DOHH2 (cell line): ENCODE measurements at regions not wholly inside any gene's neighbourhood (a gene's known extent, or its start where the extent isn't known, plus 50 kb on each side); places are given as distances from the start of the nearest gene placed in this dataset.

Experiments used
- CTCF ChIP-seq: fragments of 200-600 bp; sonication (generic); IDR thresholded peaks from one replicate; pipeline ENCODE4 v1.5.1; 2014; ENCODE audit warnings: antibody characterized with exemption, mild to moderate bottlenecking, low read depth, low read length; ENCODE audit not compliant: poor library complexity, severe bottlenecking
- EZH2phosphoT487 ChIP-seq: fragments of 200-600 bp; sonication (generic); IDR thresholded peaks from 2 replicates; pipeline ENCODE4 v1.6.1; 2017; ENCODE audit warnings: borderline replicate concordance, mild to moderate bottlenecking, antibody characterized with exemption, low read length, moderate library complexity, mixed read lengths

DNA sequence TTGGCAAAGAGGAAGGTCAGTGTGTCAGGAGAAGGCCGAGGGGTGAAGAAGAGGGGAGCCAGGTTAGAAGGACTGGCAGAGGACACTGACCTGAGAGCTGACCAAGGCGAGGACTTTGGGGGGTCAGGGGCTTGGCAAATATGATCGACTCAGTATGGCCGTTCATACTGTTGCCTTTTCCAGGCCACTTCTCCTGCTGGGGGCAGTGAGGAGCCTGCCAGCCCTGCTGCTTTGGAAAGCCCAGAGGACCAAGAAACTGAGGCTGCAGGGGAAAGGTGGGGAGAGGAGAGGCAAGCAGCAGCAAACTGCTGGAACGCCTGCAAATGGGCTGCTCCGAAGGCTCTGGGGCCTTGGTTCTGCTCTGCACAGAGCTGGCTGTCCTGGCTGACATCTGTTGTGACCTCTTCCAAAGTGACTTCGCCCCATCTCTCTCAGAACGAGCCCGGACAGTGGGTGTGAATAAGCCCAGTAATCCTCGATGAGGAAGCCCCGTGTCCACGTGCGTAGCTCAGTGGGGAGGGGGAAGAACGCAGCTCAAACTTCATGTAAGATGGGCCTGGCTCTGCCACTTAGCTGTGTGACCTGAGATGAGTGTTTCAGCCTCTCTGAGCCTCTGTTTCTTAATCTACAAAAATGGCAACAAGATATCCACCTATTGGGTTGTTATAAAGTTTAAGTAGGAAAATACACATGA, 111.3 kb downstream of the SALL1 start:
- TF ChIP-seq CTCF (no peak), EZH2phosphoT487 (no peak)
